ENCODE measurements at regions not wholly inside any gene's neighbourhood (a gene's known extent, or its start where the extent isn't known, plus 50 kb on each side); places are given as distances from the start of the nearest gene placed in this dataset.

DNA sequence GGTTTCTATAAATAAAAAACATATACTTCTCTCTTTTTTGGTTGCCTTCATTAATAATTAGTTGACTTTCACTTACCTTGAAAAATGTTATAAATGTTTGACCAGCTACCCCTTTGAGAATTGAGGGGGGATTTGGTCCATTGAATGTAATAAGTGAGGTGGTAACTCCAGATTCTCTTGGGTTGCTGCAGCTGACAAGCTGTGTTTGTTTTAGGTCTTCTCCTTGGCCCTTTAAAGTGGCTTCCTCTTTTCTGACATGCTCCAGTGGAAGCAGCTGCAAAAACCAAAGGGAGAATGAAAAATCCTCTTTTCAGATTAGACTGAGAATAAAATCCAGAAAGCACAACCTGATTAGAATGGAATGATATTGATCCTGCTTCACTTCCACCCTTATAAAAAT, 410.5 kb downstream of the TMEM38B start:
- TF ChIP-seq POLR2AphosphoS5 (IDR thresholded peaks at IDR 0.05) (no peak), POLR2A (IDR thresholded peaks at IDR 0.05) (no peak)
